HG03139 (cell line): ENCODE measurements at regions not wholly inside any gene's neighbourhood (a gene's known extent, or its start where the extent isn't known, plus 50 kb on each side); places are given as distances from the start of the nearest gene placed in this dataset.

Experiments used
- ATAC-seq: cut with Tn5 transposase; IDR thresholded peaks from one replicate; pipeline ENCODE4 v1.9.1; 2021; ENCODE audit not compliant: unreplicated experiment

DNA sequence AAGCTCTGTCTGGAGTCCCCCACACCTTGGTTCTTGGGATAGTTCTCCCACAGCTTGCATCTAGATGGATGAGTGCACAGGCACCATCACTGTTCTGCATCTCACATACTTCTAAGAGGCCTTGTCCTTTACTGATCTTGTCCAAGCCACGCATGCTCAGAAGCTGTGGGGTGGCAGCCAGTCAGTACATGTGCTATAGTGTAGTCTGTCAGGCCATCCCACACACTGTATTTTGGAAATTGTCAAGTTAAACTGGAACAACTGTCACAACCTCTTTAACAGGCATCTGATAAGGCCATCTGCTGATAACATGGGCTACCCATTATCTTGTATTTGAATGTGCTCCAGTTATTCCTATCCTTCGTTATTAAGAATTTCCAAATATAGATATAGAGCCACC is 296.5 kb upstream of the AZI2 start:
- ATAC-seq: no peak

GRCh38 chr3:28646435-28646834 is 297.8 kb upstream of the AZI2 start:
- ATAC-seq: no peak

GRCh38 chr3:28649266-28649665 is 300.6 kb upstream of the AZI2 start:
- ATAC-seq: no peak

DNA sequence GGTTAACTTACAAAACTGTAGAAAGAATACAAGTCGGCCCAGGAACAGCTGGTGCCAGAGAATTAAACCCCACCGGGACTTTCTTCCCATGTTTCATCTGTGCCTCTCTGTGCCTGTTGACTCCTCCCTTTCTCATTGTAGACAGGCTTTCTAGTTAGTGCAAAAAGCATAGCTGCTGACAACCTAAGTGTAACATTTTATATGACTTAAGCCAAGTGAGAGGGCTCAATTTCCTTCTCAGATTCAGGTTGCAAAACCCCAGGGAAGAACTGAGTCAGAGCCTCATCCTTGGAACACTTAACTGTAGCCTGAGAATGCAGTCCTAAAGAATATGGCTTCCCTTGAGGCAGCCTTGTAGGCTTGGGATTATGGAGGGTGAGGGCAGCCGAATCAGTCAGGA is 302.5 kb upstream of the AZI2 start:
- no peak for ATAC-seq

DNA sequence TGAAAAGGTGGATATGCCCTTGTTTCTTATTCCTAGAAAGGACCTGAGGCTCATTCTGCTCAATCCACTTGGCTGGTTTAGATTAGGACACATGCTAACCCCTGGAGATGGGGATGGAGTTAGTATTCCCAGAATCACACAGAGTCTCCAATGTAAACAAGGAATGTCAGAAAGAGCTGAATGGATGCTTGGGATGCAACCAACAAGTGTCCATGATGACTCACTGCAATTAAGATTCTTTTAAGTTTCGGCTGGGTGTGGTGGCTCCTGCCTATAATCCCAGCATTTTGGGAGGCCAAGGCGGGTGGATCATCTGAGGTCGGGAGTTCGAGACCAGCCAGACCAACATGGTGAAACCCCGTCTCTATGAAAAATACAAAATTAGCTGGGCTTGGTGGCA is 315.5 kb upstream of the AZI2 start:
- ATAC-seq: no peak

DNA sequence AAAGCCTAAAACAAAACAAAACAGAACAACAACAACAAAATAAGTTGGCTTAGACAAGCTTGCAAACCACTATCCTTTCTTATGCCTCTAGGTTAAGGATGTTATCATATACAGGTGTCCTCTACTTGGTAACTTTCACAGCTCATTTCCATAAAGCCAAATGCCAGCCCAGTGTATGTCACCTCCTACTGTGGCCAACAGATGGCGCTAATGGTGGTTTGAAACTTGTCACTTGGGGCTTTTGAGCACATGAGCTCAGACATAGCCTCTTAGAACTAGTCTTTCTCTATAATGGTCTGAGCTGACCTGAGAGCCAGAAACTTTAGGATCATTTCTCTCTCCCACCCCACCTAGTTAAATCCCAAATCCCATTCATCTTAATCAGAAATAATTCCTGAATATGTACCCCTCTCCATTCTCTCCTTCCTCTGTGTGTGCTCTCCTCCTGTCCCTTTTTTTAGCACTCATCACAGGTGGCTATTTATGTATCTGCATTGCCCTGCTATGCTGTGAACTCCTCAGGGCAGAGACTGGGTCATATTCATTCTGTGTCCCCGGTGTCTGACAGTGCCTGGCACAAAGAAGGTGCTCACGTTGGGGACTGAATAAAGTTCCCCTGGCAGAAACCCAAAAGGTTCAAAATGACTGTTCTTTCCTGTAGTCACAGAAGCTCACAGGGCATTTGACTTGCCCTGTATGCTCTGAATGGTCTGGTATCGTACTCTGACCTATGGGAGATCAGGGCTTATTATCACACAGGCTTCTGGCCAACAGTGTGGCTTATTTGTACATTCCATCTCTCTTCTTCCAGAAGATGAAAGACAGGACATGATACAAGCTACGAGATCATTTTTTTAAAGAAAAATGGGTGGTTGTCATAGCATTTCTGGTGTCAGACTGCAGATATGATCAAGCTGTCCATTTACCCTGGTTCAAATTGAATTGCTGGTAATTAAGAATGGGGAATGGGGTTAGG is 319.3 kb upstream of the AZI2 start:
- ATAC-seq: peak; percentile 97

- ATAC-seq: no peak
These were observed 321.2 kb upstream of the AZI2 start for GRCh38 chr3:28669870-28670269.

- no peak for ATAC-seq
These were observed 323.8 kb upstream of the AZI2 start for GRCh38 chr3:28672406-28672805.

DNA sequence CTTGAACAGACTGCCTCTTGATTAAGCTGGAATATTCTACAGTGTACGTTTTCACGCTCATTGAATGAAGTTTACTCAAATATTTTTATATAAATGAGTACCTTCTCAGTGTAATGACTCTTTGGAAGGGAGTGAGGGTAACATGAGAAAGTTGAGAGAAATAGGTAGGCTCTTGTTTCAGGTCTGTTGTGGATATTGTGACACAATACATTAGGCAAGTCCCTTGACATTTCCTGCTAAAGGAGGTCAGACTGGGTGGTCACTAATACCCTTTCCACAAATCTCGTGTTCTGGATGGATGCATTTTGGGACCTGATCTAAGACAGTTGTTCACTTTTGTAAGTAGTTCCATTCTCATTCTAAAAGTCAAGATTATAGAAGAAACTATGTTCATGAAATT is 324.8 kb upstream of the AZI2 start:
- no peak for ATAC-seq

DNA sequence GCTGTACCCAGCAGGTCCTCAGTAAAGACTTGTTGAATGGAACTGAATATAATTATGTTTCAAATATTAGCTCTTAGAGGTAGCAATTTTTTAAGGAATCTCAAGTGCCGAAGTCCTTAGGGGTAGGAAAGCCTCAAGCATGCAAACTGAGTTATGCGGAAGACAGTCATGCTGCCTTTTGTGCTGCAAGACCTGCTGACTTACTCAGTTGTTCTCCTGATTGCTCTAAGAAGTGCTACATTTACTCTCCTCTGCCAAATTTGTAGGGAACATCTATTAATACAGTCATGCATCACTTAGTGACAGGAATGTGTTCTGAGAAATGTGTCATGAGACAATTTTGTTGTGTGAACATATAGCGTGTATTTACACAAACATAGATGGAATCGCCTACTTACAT is 325.6 kb upstream of the AZI2 start:
- ATAC-seq: no peak

GRCh38 chr3:28677581-28677980 is 329.0 kb upstream of the AZI2 start:
- ATAC-seq: no peak

- no peak for ATAC-seq
These were observed 329.5 kb upstream of the AZI2 start for GRCh38 chr3:28678086-28678485.

GRCh38 chr3:28680050-28680449 is 331.4 kb upstream of the AZI2 start:
- no peak for ATAC-seq

DNA sequence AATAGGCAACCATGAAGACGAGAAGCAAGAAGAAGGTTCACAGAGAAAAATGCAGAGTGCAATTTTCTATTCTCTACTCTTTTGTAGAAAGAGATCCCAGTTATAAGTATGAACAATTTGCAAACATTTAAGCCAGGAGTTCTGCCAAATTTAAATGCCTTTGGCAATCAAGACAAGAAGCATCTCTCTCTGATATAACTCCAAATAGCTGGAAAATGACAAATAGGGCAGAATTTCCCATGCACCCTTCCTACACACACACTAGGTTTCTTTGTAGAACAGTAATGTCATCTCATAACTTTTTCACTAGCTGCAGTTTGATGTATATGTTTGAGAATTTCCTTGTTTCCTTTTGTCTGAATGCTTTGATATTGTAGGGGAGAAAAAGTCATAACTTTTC is 333.5 kb upstream of the AZI2 start:
- no peak for ATAC-seq

GRCh38 chr3:28690176-28690575 is 341.6 kb upstream of the AZI2 start:
- no peak for ATAC-seq

DNA sequence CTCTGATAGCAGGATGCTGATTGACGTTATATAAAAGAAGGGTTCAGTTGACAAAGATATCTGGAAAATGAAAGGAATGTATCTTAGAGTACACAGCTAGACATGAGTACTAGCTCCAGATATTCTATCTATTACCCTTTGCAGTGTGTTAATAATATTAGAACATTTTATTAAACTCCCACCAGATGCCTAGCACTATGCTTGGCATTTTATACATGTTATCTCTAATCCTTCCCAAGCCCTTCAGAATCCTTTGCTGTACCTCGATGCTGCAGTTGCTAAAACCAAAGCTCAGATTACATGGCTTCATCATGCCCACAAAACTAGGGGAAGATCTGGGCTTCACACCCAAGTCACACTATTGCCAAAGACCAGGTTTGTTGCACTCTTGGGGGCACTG is 350.1 kb upstream of the AZI2 start:
- no peak for ATAC-seq

DNA sequence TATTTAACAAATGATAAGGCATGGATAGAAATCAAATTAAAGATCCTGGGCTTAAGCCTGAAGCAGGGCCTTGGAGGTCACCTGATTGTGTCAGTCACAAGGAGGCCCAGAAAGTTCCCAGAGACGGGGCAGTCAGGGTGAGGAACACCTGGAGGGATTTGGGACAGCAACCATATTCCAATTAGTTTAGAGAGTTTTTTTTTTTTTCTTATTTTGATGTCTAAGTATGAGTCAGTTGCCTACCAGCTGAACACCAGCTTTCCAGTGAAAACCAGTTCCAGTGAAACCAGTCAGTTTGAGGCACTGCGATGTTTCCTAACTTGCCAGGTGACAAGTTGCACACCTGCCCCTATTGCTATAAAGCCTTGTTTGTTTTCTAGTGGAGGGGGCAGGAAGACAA is 350.7 kb upstream of the AZI2 start:
- no peak for ATAC-seq

DNA sequence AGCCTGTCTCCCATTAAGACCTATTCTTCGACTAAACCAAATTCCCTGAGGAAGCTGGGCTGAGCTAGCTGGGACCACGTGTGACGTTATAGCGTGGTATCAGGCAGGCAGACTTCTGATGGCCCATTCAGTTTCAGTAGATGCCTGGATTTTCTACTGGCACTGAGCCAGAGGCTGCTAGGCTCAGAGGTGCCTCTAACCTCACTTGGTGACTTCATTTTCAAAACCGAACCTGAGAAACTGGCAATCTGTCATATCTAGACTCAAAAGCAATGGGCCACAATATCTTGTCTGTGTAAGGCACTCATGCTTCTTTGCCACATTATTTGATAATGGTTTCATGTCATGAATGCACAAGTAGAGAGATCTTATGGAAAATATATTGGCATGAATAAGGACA is 352.1 kb upstream of the AZI2 start:
- no peak for ATAC-seq

- no peak for ATAC-seq
These were observed 355.2 kb upstream of the AZI2 start for GRCh38 chr3:28703843-28704242.

- no peak for ATAC-seq
These were observed 362.7 kb upstream of the AZI2 start for GRCh38 chr3:28711293-28711692.

- ATAC-seq: no peak
These were observed 368.3 kb upstream of the AZI2 start for GRCh38 chr3:28716939-28717338.

GRCh38 chr3:28718074-28718849 is 369.6 kb upstream of the AZI2 start:
- ATAC-seq: no peak
